ENCODE measurements at regions not wholly inside any gene's neighbourhood (a gene's known extent, or its start where the extent isn't known, plus 50 kb on each side); places are given as distances from the start of the nearest gene placed in this dataset.
"Not testable (repeated sequence)": the region's sequence is repeated elsewhere in the genome, so short reads cannot be mapped to it uniquely, and the experiment has no call there.

DNA sequence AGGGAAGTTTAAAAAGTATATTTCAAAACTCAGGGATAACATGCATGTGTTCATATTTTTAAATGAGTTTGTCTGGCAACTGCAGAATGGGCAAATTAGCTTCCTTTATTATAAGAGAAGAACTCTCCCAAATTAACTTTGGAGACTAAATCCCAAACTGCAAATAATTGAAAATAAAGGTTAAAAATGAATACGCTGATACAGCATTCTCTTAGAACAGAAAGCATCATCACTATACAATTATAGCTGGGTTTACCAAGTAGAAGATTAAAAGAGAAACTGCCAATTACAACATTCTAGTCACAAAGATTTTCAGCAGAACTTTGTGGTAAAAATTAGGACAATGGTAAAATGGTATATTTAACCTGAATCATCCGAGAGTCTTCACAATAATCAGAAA, 73.3 kb downstream of the OLFM4 start:
- DNase-seq (ENCODE audit: low read depth): no peak

DNA sequence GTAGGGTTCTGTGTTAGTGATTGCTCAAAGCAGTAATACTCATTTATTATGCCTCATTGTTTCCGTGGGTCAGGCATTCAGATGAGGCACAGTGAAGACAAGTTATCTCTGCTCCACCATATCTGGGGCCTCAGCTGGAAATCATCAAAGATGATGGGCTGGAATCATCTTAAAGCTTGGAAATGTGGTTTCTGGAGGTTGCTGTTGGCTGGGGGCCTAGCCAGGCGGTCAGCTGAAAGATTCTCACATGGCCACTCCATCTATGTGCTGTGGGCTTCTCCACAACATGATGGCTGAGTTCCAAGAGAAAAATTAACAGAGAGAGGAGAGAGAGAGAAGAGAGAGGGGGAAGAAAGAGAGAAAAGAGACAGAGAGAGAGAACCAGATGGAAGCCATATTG, 75.5 kb downstream of the OLFM4 start:
- DNase-seq (ENCODE audit: low read depth): no peak

DNA sequence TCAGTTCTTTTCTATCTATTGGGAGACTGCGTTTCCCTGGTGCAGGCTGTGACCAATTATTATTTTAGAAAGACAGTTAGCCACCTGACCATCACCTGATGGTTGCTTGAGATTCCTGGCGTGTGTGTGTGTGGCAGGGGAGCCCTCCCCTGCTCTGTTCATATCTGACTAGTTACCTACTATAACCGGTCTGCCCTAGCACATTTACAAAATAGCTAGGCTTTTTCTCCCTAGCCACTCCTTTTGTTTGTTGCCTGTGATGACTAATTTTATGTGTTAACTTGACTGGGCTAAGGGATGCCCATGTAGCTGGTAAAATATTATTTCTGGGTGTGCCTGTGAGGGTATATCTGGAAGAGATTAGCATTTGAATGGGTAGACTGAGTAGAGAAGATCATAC, 76.9 kb downstream of the OLFM4 start:
- DNase-seq (ENCODE audit: low read depth): no peak

GRCh38 chr13:53105890-53106289, 77.3 kb downstream of the OLFM4 start:
- no peak for DNase-seq (ENCODE audit: low read depth)

DNA sequence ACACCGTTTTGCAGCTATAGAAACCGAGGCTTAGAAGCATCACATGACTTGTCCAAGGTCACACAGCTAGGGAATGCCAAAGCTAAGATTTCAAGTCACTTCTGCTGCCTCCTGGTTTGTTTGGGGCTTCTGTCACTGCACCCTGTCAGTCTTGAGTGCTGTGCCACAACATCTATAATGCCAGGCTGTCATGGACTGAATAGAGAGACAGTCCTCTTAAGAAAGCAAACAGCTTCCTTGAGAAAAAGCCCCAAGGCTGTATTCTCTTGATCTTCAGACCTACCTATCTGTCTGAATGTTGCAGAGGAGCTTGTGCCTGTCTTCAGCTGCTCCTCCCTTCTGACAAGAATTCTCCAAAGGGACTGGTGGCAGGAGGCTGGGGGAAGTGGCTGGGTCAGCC, 81.6 kb downstream of the OLFM4 start:
- no peak for DNase-seq (ENCODE audit: low read depth)

- DNase-seq (ENCODE audit: low read depth): no peak
Observed at GRCh38 chr13:53110614-53111013, 82.0 kb downstream of the OLFM4 start.

DNA sequence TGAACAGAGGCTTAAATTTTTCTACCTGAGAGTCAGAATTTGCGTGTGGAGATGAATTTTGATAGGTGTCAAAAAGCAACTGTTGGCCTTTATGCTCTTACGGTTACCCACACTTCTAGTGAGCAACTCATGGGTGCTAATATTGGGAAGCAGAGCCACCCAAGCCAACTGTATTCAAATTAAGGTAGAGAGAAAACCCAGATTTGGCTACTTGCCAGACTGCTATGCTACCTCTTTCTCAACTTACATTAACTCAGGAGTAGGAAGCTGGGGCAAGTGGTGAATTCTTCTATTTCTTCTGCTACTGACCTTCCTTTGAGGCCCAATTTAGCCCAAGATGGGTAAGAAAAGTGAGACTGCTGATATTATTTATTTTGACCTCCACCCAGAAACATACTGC, 83.9 kb downstream of the OLFM4 start:
- DNase-seq (ENCODE audit: low read depth): no peak

DNA sequence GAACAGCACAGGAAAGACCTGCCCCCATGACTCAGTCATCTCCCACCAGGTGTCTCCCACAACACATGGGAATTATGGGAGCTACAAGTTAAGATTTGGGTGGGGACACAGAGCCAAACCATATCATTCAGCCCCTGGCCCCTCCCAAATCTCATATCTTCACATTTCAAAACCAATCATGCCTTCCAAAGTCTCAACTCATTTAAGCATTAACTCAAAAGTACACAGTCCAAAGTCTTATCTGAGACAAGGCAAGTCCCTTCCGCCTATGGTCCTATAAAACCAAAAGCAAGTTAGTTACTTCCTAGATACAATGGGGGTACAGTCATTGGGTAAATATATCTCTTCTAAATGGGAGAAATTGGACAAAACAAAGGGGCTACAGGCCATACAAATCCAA, 88.4 kb downstream of the OLFM4 start:
- not testable (repeated sequence) for DNase-seq (ENCODE audit: low read depth)

GRCh38 chr13:53121131-53121773, 92.6 kb downstream of the OLFM4 start:
- DNase-seq (ENCODE audit: low read depth): no peak

GRCh38 chr13:53121919-53122318, 93.3 kb downstream of the OLFM4 start:
- no peak for DNase-seq (ENCODE audit: low read depth)

DNA sequence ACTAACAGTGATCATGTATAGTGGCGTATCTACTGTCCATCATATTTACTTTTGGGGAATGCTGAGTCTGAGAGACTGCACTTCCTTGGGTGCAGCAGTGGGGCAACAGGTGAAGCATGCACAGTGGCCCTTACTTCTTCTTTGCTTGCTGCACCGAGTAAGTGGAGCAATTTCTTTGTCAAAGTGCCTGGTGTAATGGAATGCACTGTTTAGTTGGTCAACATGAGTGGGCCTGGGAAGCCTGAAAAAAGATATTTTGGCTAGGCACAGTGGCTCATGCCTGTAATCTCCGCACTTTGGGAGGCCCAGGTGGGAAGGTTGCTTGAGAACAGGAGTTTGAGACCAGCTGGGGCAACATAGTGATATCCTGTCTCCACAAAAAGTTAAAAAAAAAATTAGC, 94.9 kb downstream of the OLFM4 start:
- DNase-seq (ENCODE audit: low read depth): no peak

DNA sequence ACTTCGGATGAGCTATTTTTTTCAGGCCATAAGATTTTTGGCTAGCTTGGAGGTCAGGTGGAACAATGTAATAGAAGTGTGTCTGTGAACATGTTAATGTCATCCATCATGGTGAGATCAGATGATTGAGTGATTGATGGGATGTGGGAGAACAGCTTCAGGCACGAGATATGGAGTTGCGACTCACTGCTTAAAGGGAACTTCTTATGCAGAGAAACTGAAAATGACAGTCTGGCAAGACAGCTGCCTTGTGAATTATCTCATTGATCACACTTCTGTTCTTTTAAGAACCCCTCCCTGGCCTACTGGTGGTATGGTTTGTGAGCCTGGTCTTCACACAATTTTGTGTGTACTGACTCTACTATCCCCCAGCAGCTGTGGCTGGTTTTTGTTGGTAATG, 96.0 kb downstream of the OLFM4 start:
- DNase-seq (ENCODE audit: low read depth): no peak

- DNase-seq (ENCODE audit: low read depth): no peak
Observed at GRCh38 chr13:53126841-53127245, 98.2 kb downstream of the OLFM4 start.

- no peak for DNase-seq (ENCODE audit: low read depth)
Observed at GRCh38 chr13:53127373-53127772, 98.8 kb downstream of the OLFM4 start.

GRCh38 chr13:53129864-53130393, 101.3 kb downstream of the OLFM4 start:
- no peak for DNase-seq (ENCODE audit: low read depth)

GRCh38 chr13:53131361-53131760, 102.7 kb downstream of the OLFM4 start:
- no peak for DNase-seq (ENCODE audit: low read depth)

- no peak for DNase-seq (ENCODE audit: low read depth)
Observed at GRCh38 chr13:53135301-53135700, 106.7 kb downstream of the OLFM4 start.

DNA sequence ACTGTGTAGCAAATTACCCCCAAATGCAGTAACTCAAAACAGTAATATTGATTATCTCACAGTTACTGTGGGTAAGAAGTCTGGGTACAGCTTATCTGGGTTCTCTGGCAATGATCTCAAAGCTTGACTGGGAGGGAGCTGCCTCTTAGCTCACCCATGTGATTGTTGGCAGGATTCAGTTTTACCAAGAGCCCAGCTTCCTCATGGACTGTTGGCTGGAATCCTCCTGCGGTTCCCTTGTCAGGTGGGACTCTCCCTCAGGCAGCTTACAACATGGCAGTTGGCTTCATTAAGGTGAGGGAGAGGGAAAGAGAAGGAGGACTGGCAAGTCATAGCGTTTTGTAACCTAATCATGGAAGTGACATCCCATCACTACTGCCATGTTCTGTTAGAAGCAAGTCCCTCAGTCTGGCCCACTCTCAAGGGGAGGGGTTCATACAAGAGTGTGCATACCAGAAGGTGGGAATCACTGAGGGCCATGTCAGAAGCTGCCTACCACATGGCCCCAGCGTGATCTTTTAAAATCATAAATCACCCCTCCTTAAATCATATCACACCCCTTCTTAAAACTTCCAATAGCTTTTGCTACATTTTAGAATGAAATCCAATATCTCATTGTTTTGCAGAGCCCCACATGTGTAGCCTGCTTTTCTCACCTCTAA, 108.1 kb downstream of the OLFM4 start:
- no peak for DNase-seq (ENCODE audit: low read depth)

DNA sequence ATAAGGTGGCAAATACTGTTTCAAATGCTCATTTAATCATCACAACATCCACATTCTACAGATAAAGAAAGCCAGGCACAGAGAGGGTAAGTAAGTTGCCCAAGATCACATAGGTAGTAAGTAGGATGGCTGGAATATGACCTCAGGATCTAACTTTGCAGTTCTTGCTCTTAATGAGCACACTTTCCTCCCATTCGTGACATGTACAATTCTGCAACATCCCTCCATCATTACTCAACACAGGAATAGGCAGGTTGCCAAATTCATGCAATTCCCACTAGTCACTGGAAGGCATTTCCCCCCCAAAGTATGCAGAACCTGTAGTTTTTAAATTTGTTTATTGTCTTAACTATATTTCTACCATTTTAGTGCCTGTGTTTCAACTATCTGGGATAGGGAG, 109.2 kb downstream of the OLFM4 start:
- DNase-seq (ENCODE audit: low read depth): peak; percentile 14

GRCh38 chr13:53138376-53139036, 109.9 kb downstream of the OLFM4 start:
- DNase-seq (ENCODE audit: low read depth): no peak

DNA sequence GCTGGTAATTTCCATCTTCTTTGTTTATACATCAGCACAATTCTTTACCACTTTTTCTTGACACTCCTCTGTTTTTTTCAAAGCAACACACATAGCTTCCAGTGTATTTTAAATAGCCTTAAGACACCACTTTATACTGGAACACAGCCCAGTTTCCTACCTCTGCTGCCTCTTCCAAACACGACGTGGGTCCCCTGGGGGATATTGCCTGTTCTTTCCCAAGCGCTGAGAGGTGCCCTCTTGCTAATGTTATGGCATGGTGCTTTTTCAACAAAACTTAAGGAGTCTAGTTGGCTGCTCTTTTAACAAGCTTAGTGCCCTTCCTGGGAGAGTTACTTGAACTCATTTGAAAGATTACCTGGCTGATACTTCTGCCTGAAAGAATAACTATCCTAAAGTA, 112.7 kb downstream of the OLFM4 start:
- DNase-seq (ENCODE audit: low read depth): no peak

DNA sequence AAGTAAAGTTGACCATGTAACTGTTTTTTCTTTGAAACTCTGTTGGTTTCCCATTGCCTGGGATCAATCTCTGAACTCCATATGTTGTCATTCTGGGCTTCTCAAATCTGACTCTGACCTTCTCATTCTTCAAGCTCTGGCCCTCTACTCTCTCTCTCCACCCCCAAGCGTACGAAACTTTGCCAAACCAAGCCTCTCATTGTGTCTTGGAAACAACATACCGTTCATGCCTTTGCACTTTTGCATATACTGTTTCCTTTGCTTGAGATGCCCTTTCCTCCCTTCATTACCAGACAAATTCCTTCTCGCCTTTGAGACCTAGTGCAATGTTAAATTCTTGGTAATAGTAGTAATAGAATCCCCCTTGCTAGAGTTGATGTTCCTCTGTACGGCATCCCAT, 113.7 kb downstream of the OLFM4 start:
- no peak for DNase-seq (ENCODE audit: low read depth)

GRCh38 chr13:53143757-53144339, 115.2 kb downstream of the OLFM4 start:
- DNase-seq (ENCODE audit: low read depth): no peak

Data from HS-5 (cell line).